GM12873 (cell line): ENCODE measurements at regions not wholly inside any gene's neighbourhood (a gene's known extent, or its start where the extent isn't known, plus 50 kb on each side); places are given as distances from the start of the nearest gene placed in this dataset.

Experiments
- CTCF ChIP-seq: IDR thresholded peaks from 2 replicates; pipeline ENCODE4 v1.5.1; 2012; ENCODE audit warnings: low read depth, mild to moderate bottlenecking, moderate library complexity, low read length, control low read depth; ENCODE audit not compliant: insufficient read depth; ENCODE audit errors: missing control alignments

GRCh38 chr15:24899795-24900194 lies 55.0 kb upstream of the SNRPN start:
- TF ChIP-seq CTCF: no peak

GRCh38 chr15:24901409-24901808 lies 53.4 kb upstream of the SNRPN start:
- no peak for TF ChIP-seq CTCF
